Liver (tissue), 7 donors: ENCODE measurements at regions not wholly inside any gene's neighbourhood (a gene's known extent, or its start where the extent isn't known, plus 50 kb on each side); places are given as distances from the start of the nearest gene placed in this dataset.
A peak's percentile ranks its signal among the peaks of the same experiment; 100 is the strongest.

Source experiments
- DNase-seq: peaks from one replicate; pipeline ENCODE4 v3.0.0-alpha.2; 2017; ENCODE audit warnings: low spot score
- H3K27ac ChIP-seq, 2 donors: one replicate each; pipeline ENCODE4 v1.7.0; 2013; ENCODE audit warnings: inconsistent platforms in 2 of 2, low read length in 2 of 2, control low read depth in 1 of 2, low read depth in 1 of 2, mild to moderate bottlenecking in 1 of 2
- H3K27me3 ChIP-seq, 4 donors: one replicate each; pipeline versions ENCODE4 v1.6.1 to v1.7.0; 2013; ENCODE audit warnings: low read length in 3 of 4, inconsistent platforms in 1 of 4, mild to moderate bottlenecking in 1 of 4, moderate library complexity in 1 of 4; ENCODE audit not compliant: control insufficient read depth in 4 of 4, insufficient read depth in 4 of 4
- H3K36me3 ChIP-seq, 4 donors: one replicate each; pipeline versions ENCODE4 v1.6.1 to v1.7.0; 2013; ENCODE audit warnings: low read length in 3 of 4, mild to moderate bottlenecking in 3 of 4, low read depth in 1 of 4, moderate library complexity in 1 of 4; ENCODE audit not compliant: control insufficient read depth in 4 of 4, insufficient read depth in 3 of 4
- H3K4me1 ChIP-seq, 4 donors: one replicate each; pipeline versions ENCODE4 v1.6.1 to v1.7.0; 2013; ENCODE audit warnings: low read length in 3 of 4, mild to moderate bottlenecking in 3 of 4, moderate library complexity in 1 of 4; ENCODE audit not compliant: control insufficient read depth in 4 of 4, insufficient read depth in 4 of 4
- H3K4me3 ChIP-seq, 3 donors: one replicate each; pipeline versions ENCODE4 v1.6.1 to v1.7.0; 2013; ENCODE audit warnings: low read length in 3 of 3, control low read depth in 1 of 3, low read depth in 1 of 3, mild to moderate bottlenecking in 1 of 3
- H3K9ac ChIP-seq, 2 donors: one replicate each; pipeline ENCODE4 v1.7.0; 2013; ENCODE audit warnings: low read length in 2 of 2, mild to moderate bottlenecking in 2 of 2, moderate library complexity in 2 of 2, control low read depth in 1 of 2, low read depth in 1 of 2
- H3K9me3 ChIP-seq, 4 donors: one replicate each; pipeline versions ENCODE4 v1.6.1 to v1.7.0; 2013; ENCODE audit warnings: low read length in 3 of 4; ENCODE audit not compliant: control insufficient read depth in 4 of 4
- FOXA2 ChIP-seq: IDR thresholded peaks from 2 replicates; pipeline ENCODE4 v1.6.1; 2016; ENCODE audit warnings: antibody characterized with exemption
- HNF4A ChIP-seq, 2 donors: conservative IDR thresholded peaks; 2 replicates each; pipeline ENCODE4 v1.6.1; 2016; ENCODE audit warnings: antibody characterized with exemption in 2 of 2, mild to moderate bottlenecking in 2 of 2
- HNF4G ChIP-seq: IDR thresholded peaks from 2 replicates; pipeline ENCODE4 v1.6.1; 2016; ENCODE audit warnings: antibody characterized with exemption
- JUND ChIP-seq, 2 donors: IDR thresholded peaks; 2 replicates each; pipeline ENCODE4 v1.6.1; 2016; ENCODE audit warnings: antibody characterized with exemption in 2 of 2
- RAD21 ChIP-seq, 2 donors: IDR thresholded peaks; 2 replicates each; pipeline ENCODE4 v1.6.1; 2016; ENCODE audit warnings: antibody characterized with exemption in 2 of 2, mild to moderate bottlenecking in 2 of 2
- RXRA ChIP-seq, 2 donors: IDR thresholded peaks; 2 replicates each; pipeline ENCODE4 v1.6.1; 2017 to 2018; ENCODE audit warnings: antibody characterized with exemption in 2 of 2, mild to moderate bottlenecking in 1 of 2
- SP1 ChIP-seq: IDR thresholded peaks from 2 replicates; pipeline ENCODE4 v1.6.1; 2018; ENCODE audit warnings: antibody characterized with exemption, mild to moderate bottlenecking
- TAF1 ChIP-seq: conservative IDR thresholded peaks from 2 replicates; pipeline ENCODE4 v1.6.1; 2016; ENCODE audit warnings: antibody characterized with exemption, mild to moderate bottlenecking
- YY1 ChIP-seq: IDR thresholded peaks from 2 replicates; pipeline ENCODE4 v1.6.1; 2016; ENCODE audit warnings: antibody characterized with exemption, mild to moderate bottlenecking
- WGBS: extraction: QIAGEN DNeasy Blood & Tissue Kit; methylation state at CpG from one replicate; pipeline ENCODE4 v1.1.7; 2013; 5-methylcytosine and 5-hydroxymethylcytosine counted together
- TF ChIP-seq, protein P1 (sequence below): IDR thresholded peaks from 2 replicates; pipeline ENCODE4 v1.6.1; 2016; ENCODE audit warnings: antibody characterized with exemption
- TF ChIP-seq, protein P2 (sequence below): IDR thresholded peaks from 2 replicates; pipeline ENCODE4 v1.6.1; 2016; ENCODE audit warnings: antibody characterized with exemption, mild to moderate bottlenecking
- TF ChIP-seq, protein P3 (sequence below): IDR thresholded peaks from 2 replicates; pipeline ENCODE4 v1.6.1; 2016; ENCODE audit warnings: antibody characterized with exemption
- donor health status: healthy.
- donor health status: healthy.
- donor health status: healthy.
- donor health status: healthy.

DNA sequence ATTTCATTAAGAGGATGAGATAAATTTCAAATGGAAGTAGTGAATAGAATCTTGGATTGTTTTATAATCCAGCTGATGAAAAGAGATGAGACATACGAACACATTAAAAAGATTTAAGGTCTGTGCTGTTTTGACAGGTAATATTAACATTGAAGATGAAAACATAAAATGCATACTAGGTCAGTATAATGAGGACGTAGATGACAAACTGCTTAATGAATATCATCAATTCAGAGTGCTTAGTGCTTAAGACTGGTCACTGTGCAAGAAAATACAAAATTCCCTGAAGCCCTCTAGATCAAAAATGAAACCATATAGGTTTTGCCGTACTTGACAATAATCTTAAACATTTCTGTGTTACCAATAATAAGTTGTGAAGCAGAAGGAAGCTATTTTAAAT lies 173.4 kb upstream of the THRB start:
- H3K4me3 ChIP-seq: no peak overlapping the region
- DNase-seq: no peak
- H3K27ac ChIP-seq: no peak overlapping the region
- TF ChIP-seq, protein P1, sequence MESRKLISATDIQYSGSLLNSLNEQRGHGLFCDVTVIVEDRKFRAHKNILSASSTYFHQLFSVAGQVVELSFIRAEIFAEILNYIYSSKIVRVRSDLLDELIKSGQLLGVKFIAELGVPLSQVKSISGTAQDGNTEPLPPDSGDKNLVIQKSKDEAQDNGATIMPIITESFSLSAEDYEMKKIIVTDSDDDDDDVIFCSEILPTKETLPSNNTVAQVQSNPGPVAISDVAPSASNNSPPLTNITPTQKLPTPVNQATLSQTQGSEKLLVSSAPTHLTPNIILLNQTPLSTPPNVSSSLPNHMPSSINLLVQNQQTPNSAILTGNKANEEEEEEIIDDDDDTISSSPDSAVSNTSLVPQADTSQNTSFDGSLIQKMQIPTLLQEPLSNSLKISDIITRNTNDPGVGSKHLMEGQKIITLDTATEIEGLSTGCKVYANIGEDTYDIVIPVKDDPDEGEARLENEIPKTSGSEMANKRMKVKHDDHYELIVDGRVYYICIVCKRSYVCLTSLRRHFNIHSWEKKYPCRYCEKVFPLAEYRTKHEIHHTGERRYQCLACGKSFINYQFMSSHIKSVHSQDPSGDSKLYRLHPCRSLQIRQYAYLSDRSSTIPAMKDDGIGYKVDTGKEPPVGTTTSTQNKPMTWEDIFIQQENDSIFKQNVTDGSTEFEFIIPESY: no peak
- no peak for TF ChIP-seq YY1
- TF ChIP-seq HNF4G: no peak
- TF ChIP-seq, protein P2, sequence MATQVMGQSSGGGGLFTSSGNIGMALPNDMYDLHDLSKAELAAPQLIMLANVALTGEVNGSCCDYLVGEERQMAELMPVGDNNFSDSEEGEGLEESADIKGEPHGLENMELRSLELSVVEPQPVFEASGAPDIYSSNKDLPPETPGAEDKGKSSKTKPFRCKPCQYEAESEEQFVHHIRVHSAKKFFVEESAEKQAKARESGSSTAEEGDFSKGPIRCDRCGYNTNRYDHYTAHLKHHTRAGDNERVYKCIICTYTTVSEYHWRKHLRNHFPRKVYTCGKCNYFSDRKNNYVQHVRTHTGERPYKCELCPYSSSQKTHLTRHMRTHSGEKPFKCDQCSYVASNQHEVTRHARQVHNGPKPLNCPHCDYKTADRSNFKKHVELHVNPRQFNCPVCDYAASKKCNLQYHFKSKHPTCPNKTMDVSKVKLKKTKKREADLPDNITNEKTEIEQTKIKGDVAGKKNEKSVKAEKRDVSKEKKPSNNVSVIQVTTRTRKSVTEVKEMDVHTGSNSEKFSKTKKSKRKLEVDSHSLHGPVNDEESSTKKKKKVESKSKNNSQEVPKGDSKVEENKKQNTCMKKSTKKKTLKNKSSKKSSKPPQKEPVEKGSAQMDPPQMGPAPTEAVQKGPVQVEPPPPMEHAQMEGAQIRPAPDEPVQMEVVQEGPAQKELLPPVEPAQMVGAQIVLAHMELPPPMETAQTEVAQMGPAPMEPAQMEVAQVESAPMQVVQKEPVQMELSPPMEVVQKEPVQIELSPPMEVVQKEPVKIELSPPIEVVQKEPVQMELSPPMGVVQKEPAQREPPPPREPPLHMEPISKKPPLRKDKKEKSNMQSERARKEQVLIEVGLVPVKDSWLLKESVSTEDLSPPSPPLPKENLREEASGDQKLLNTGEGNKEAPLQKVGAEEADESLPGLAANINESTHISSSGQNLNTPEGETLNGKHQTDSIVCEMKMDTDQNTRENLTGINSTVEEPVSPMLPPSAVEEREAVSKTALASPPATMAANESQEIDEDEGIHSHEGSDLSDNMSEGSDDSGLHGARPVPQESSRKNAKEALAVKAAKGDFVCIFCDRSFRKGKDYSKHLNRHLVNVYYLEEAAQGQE: no peak
- TF ChIP-seq RAD21 (IDR thresholded peaks at IDR 0.05): no peak
- no peak for TF ChIP-seq RXRA (IDR thresholded peaks at IDR 0.05)
- H3K9me3 ChIP-seq: no peaks in the 10 kb centered on the region
- no peaks in the 10 kb centered on the region for H3K36me3 ChIP-seq
- H3K27me3 ChIP-seq: no peaks in the 10 kb centered on the region
- no peak overlapping the region for H3K9ac ChIP-seq
- H3K4me1 ChIP-seq: peaks cover 0 to 3% (median under 1%) of the 10 kb centered on the region in 4 donors
- WGBS: 93% methylated on average over 3 of the region's 3 CpGs

DNA sequence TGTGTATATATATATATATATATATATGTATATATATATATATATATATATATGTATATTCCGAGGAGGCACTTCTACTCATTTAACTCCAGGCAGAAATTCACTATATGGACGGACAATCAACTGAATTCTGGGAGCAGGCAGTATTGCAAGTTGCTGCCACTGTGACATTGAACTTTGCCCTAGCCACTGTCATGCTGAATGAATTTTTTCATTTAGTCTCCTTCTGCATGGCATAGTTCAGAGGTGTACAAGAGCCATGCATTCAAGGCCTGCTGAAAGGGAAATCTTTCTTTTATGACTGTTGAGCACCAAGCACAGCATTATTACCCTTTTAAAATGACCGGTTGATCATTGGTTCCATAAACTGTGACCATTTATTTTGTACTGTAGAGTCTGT lies 176.2 kb upstream of the THRB start:
- TF ChIP-seq HNF4A (conservative IDR thresholded peaks at IDR 0.05): peak; percentile 59 to 70
- TF ChIP-seq SP1: no peak
- TF ChIP-seq HNF4G: peak; percentile 27
- no peak for TF ChIP-seq FOXA2
- no peak for TF ChIP-seq RAD21 (IDR thresholded peaks at IDR 0.05)
- no peak for TF ChIP-seq JUND (IDR thresholded peaks at IDR 0.05)
- H3K9me3 ChIP-seq: no peaks in the 10 kb centered on the region
- H3K9ac ChIP-seq: no peak overlapping the region
- no peaks in the 10 kb centered on the region for H3K27me3 ChIP-seq
- no peak overlapping the region for H3K27ac ChIP-seq
- H3K36me3 ChIP-seq: no peaks in the 10 kb centered on the region
- H3K4me1 ChIP-seq: peaks cover 0 to 3% (median under 1%) of the 10 kb centered on the region in 4 donors
- no peak for DNase-seq
- no peak overlapping the region for H3K4me3 ChIP-seq
- WGBS: 68% methylated on average over 3 of the region's 3 CpGs

DNA sequence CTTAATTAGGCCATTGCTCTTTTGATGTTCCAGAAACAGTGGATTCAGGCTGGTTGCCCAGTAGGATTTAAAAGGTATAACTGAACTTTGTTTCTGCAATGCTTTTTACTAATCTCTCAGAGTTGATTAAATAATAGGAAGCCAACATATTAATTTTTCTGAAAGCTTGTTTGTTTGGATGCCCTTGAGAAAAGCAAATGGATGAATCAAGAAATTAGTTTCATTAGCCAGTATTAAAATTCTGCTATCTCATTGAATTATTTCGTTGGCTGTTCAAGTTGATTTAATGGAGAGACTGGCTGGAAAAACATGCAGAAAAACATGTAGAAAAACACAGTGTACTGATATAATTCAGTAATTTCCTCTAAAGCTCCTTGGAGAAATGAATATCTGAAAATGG lies 178.9 kb upstream of the THRB start:
- no peak overlapping the region for H3K4me3 ChIP-seq
- WGBS: 81% methylated on average over 1 of the region's 1 CpG
- H3K4me1 ChIP-seq: peaks cover 0 to 3% (median under 1%) of the 10 kb centered on the region in 4 donors
- no peaks in the 10 kb centered on the region for H3K9me3 ChIP-seq
- no peak for TF ChIP-seq JUND (IDR thresholded peaks at IDR 0.05)
- TF ChIP-seq, protein P2: no peak
- no peak for TF ChIP-seq HNF4A (conservative IDR thresholded peaks at IDR 0.05)
- no peak for TF ChIP-seq YY1
- TF ChIP-seq TAF1: no peak
- TF ChIP-seq, protein P3, sequence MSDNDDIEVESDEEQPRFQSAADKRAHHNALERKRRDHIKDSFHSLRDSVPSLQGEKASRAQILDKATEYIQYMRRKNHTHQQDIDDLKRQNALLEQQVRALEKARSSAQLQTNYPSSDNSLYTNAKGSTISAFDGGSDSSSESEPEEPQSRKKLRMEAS: no peak
- TF ChIP-seq, protein P1: no peak
- no peak for TF ChIP-seq HNF4G
- no peak for TF ChIP-seq RXRA (IDR thresholded peaks at IDR 0.05)
- no peak for TF ChIP-seq SP1
- no peak for TF ChIP-seq FOXA2
- no peak for DNase-seq
- no peak overlapping the region for H3K9ac ChIP-seq
- no peaks in the 10 kb centered on the region for H3K27me3 ChIP-seq
- no peaks in the 10 kb centered on the region for H3K36me3 ChIP-seq
- no peak overlapping the region for H3K27ac ChIP-seq
